ENCODE measurements at regions not wholly inside any gene's neighbourhood (a gene's known extent, or its start where the extent isn't known, plus 50 kb on each side); places are given as distances from the start of the nearest gene placed in this dataset.

GRCh38 chr1:242613266-242613815 is 88.8 kb upstream of the PLD5 start:
- DNase-seq (ENCODE audit: low read depth, low spot score): no peak
- Histone ChIP-seq H4K20me1 (ENCODE audit: insufficient read depth) (no peaks in the 10 kb centered on the region), H3K79me2 (ENCODE audit: insufficient read depth, low read length) (no peaks in the 10 kb centered on the region), H3K9me3 (ENCODE audit: control insufficient read depth in 1 of 2, insufficient read depth in 1 of 2, low read depth in 1 of 2, low read length in 2 of 2) (no peaks in the 10 kb centered on the region), H3K27me3 (ENCODE audit: insufficient read depth, low read length) (no peaks in the 10 kb centered on the region), H3K4me1 (ENCODE audit: control insufficient read depth in 1 of 2, insufficient read depth in 2 of 2, low read length in 2 of 2) (no peaks in the 10 kb centered on the region), H3K4me3 (replicated peaks in 1 of 2; ENCODE audit: low read depth in 1 of 2, low read length in 2 of 2) (no peak overlapping the region), H2AFZ (ENCODE audit: low read depth, low read length, poor library complexity, severe bottlenecking) (no peak overlapping the region), H3K27ac (ENCODE audit: low read depth, low read length) (no peak overlapping the region), H3K4me2 (ENCODE audit: low read length) (no peak overlapping the region), H3K36me3 (ENCODE audit: control insufficient read depth in 1 of 2, insufficient read depth in 2 of 2, low read length in 2 of 2) (no peaks in the 10 kb centered on the region), H3K9ac (ENCODE audit: low read length) (no peak overlapping the region), H3K9me2 (ENCODE audit: insufficient read depth) (no peaks in the 10 kb centered on the region)
- ChIA-PET CTCF (no interaction called here), RAD21 (ENCODE audit: low non-redundant PET in 1 of 2, low total read pairs in 2 of 2, uncharacterized antibody in 2 of 2, unreplicated experiment in 2 of 2) (no interaction called here), POLR2A (interaction anchor here (0.7 kb wide), 1 partner anchor 185 kb away, joined by 4 read pairs; no protein-coding TSS in a partner anchor)
- no TSS peak for BruUV-seq (replicated peaks)
- intact Hi-C loops (cut with micrococcal nuclease): no loop called here
- ATAC-seq: no peak
- TF ChIP-seq TCF7L2 (IDR thresholded peaks at IDR 0.05; ENCODE audit: borderline replicate concordance, extremely low read depth, insufficient read depth, insufficient read length) (no peak), EGR1 (IDR thresholded peaks at IDR 0.05; ENCODE audit: low read depth) (no peak), POLR2A (IDR thresholded peaks at IDR 0.05; ENCODE audit: borderline replicate concordance, extremely low read depth, insufficient read depth, insufficient read length) (no peak), EZH2phosphoT487 (IDR thresholded peaks at IDR 0.05; ENCODE audit: borderline replicate concordance) (no peak), SIN3A (IDR thresholded peaks at IDR 0.05; ENCODE audit: low read depth) (no peak), ATF3 (IDR thresholded peaks at IDR 0.05) (no peak), MAX (IDR thresholded peaks at IDR 0.05) (no peak), SRF (IDR thresholded peaks at IDR 0.05; ENCODE audit: low read depth) (no peak), CTCF (IDR thresholded peaks at IDR 0.05 in 2 of 3, conservative IDR thresholded peaks at IDR 0.05 in 1 of 3; ENCODE audit: borderline replicate concordance in 1 of 3, insufficient read depth in 1 of 3, low read depth in 2 of 3, low read length in 2 of 3) (no peak), YY1 (IDR thresholded peaks at IDR 0.05; ENCODE audit: extremely low read depth, insufficient replicate concordance, low read depth, low read length) (no peak)
